ENCODE measurements at regions not wholly inside any gene's neighbourhood (a gene's known extent, or its start where the extent isn't known, plus 50 kb on each side); places are given as distances from the start of the nearest gene placed in this dataset.

GRCh38 chr18:53911200-53911599 is 313.3 kb downstream of the MBD2 start:
- TF ChIP-seq POLR2A (IDR thresholded peaks at IDR 0.05) (no peak), CTCF (IDR thresholded peaks at IDR 0.05 in 8 of 11, conservative IDR thresholded peaks at IDR 0.05 in 3 of 11) (no peak)

Data from spleen (tissue), 7 donors.